ENCODE measurements at regions not wholly inside any gene's neighbourhood (a gene's known extent, or its start where the extent isn't known, plus 50 kb on each side); places are given as distances from the start of the nearest gene placed in this dataset.

DNA sequence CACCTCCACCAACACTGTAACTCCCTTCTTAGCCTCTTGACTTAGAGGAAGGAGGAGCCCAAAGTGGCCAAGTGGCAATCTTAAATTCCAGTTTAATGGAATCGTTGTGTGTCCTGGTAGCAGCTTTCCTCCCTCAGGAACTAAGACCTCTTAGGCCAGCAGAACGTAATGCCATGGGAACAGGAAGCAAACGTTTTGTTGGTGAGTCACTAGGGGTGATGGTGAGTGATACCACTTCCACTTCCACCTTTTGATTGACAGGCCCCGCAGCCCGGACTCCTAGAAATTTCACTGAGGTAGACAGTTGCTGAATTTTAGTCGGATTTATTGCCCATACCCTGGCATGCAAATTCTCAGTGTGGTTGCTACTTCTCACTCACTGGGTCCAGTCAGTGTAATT, 94.2 kb upstream of the FBN2 start:
- WGBS, 2 donors = 71 to 81% methylated on average over 6 of the region's 6 CpGs
- TF ChIP-seq POLR2AphosphoS5 (IDR thresholded peaks at IDR 0.05) = no peak
- TF ChIP-seq POLR2A (IDR thresholded peaks at IDR 0.05) = no peak
- TF ChIP-seq, protein P1, sequence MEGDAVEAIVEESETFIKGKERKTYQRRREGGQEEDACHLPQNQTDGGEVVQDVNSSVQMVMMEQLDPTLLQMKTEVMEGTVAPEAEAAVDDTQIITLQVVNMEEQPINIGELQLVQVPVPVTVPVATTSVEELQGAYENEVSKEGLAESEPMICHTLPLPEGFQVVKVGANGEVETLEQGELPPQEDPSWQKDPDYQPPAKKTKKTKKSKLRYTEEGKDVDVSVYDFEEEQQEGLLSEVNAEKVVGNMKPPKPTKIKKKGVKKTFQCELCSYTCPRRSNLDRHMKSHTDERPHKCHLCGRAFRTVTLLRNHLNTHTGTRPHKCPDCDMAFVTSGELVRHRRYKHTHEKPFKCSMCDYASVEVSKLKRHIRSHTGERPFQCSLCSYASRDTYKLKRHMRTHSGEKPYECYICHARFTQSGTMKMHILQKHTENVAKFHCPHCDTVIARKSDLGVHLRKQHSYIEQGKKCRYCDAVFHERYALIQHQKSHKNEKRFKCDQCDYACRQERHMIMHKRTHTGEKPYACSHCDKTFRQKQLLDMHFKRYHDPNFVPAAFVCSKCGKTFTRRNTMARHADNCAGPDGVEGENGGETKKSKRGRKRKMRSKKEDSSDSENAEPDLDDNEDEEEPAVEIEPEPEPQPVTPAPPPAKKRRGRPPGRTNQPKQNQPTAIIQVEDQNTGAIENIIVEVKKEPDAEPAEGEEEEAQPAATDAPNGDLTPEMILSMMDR (IDR thresholded peaks at IDR 0.05) = no peak
- no peak for TF ChIP-seq EP300 (IDR thresholded peaks at IDR 0.05)
- Histone ChIP-seq H3K4me3 (no peak overlapping the region), H3K27ac (no peak overlapping the region), H3K27me3 (no peaks in the 10 kb centered on the region), H3K4me1 (no peaks in the 10 kb centered on the region), H3K36me3 (no peaks in the 10 kb centered on the region), H3K9me3 (no peaks in the 10 kb centered on the region)
- intact Hi-C loops (cut with DNase I) = no loop called here
- no peak for DNase-seq

DNA sequence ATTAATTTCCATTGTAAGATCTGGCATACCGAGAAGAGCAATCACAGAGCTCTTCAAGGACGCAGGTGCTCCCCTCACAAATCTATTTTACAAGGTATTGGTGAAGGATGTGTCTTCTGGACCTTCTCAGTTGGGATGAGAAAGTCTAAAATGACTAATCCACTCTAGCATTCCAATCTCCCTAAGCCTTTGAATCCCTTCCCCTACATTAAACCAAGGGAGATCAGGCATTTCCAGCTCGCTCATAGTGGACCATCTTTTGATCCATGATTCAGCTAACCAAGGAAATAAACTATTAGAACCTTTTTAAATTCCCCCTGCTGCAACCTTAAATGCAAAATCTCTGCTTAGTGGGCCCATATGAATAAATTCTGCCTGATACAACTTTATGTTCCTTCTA, 95.9 kb upstream of the FBN2 start:
- intact Hi-C loops (cut with DNase I) = no loop called here

GRCh38 chr5:128635379-128635778, 97.3 kb upstream of the FBN2 start:
- 49 to 86% methylated on average over 6 of the region's 6 CpGs for WGBS, 2 donors
- Histone ChIP-seq H3K36me3 (no peaks in the 10 kb centered on the region), H3K4me1 (no peaks in the 10 kb centered on the region), H3K27ac (no peak overlapping the region), H3K9me3 (no peaks in the 10 kb centered on the region), H3K27me3 (no peaks in the 10 kb centered on the region), H3K4me3 (no peak overlapping the region)
- no peak for DNase-seq
- TF ChIP-seq POLR2AphosphoS5 (IDR thresholded peaks at IDR 0.05) (no peak), POLR2A (IDR thresholded peaks at IDR 0.05) (no peak)
- TF ChIP-seq, protein P1 (IDR thresholded peaks at IDR 0.05) = no peak
- intact Hi-C loops (cut with DNase I) = no loop called here

More for the DNA sequence above, 95.9 kb upstream of the FBN2 start:
- no peaks in the 10 kb centered on the region for H3K27me3 ChIP-seq
- TF ChIP-seq POLR2A (IDR thresholded peaks at IDR 0.05) (no peak), EP300 (IDR thresholded peaks at IDR 0.05) (no peak), POLR2AphosphoS5 (IDR thresholded peaks at IDR 0.05) (no peak)
- TF ChIP-seq, protein P1 (IDR thresholded peaks at IDR 0.05) = no peak
- H3K9me3 ChIP-seq = no peaks in the 10 kb centered on the region
- no peak overlapping the region for H3K27ac ChIP-seq
- no peak overlapping the region for H3K4me3 ChIP-seq
- 83 to 85% methylated on average over 3 of the region's 3 CpGs for WGBS, 2 donors
- DNase-seq = no peak
- H3K36me3 ChIP-seq = no peaks in the 10 kb centered on the region
- H3K4me1 ChIP-seq = no peaks in the 10 kb centered on the region

GRCh38 chr5:128636361-128636760, 98.3 kb upstream of the FBN2 start:
- Histone ChIP-seq H3K4me1 (no peaks in the 10 kb centered on the region), H3K4me3 (no peak overlapping the region), H3K27ac (no peak overlapping the region), H3K9me3 (no peaks in the 10 kb centered on the region), H3K36me3 (no peaks in the 10 kb centered on the region), H3K27me3 (no peaks in the 10 kb centered on the region)
- WGBS, 2 donors = 89 to 96% methylated on average over 1 of the region's 1 CpG
- intact Hi-C loops (cut with DNase I) = no loop called here
- no peak for DNase-seq
- TF ChIP-seq EP300 (IDR thresholded peaks at IDR 0.05) = no peak
- no peak for TF ChIP-seq POLR2AphosphoS5 (IDR thresholded peaks at IDR 0.05)
- TF ChIP-seq, protein P1 (IDR thresholded peaks at IDR 0.05) = no peak
- no peak for TF ChIP-seq POLR2A (IDR thresholded peaks at IDR 0.05)

DNA sequence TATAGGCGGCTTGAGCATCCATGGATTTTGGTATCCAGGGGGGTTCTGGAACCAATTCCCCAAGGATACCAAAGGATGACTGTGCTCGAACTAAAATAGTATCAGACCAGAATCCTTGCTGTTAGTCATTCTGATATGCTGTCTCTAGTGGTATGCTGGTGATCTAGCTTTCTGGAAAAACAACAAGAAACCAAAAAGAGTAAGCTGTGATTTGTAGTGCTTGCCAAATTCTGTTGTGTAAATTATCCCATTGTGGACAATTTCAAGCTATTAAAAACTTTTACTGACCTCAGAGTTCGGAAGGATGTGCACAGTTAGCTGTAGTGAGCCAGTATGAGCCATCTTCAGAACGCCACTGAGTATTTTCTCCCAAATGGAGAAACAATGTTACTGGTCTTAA, 99.0 kb upstream of the FBN2 start:
- TF ChIP-seq POLR2A (IDR thresholded peaks at IDR 0.05) = no peak
- TF ChIP-seq POLR2AphosphoS5 (IDR thresholded peaks at IDR 0.05) = no peak
- TF ChIP-seq, protein P1 (IDR thresholded peaks at IDR 0.05) = no peak
- TF ChIP-seq EP300 (IDR thresholded peaks at IDR 0.05) = no peak
- intact Hi-C loops (cut with DNase I) = no loop called here
- 70 to 79% methylated on average over 4 of the region's 4 CpGs for WGBS, 2 donors
- no peaks in the 10 kb centered on the region for H3K9me3 ChIP-seq
- H3K4me1 ChIP-seq = no peaks in the 10 kb centered on the region
- no peak overlapping the region for H3K4me3 ChIP-seq
- DNase-seq = no peak
- no peak overlapping the region for H3K27ac ChIP-seq
- no peaks in the 10 kb centered on the region for H3K36me3 ChIP-seq
- H3K27me3 ChIP-seq = no peaks in the 10 kb centered on the region
